K562 (cell line): ENCODE measurements at regions not wholly inside any gene's neighbourhood (a gene's known extent, or its start where the extent isn't known, plus 50 kb on each side); places are given as distances from the start of the nearest gene placed in this dataset.

Experiments
- ATAC-seq: fragments of 200-7000 bp; cut with Tn5 transposase; 3 replicates; pipeline ENCODE4 v1.9.1; 2020; ENCODE audit warnings: moderate library complexity
- BruUV-seq: library from RNA; stranded (reverse); fragments of 400-500 nt; replicated peaks from 2 replicates; lab custom pipeline; 2021; lab: Mats Ljungman, UMichigan
- CTCF ChIA-PET: fragments of 300-600 bp; formaldehyde crosslinking; extraction: SDS; loops from one replicate; lab custom pipeline; 2021; ENCODE audit warnings: low intra/inter-chr PET ratio; lab: Yijun Ruan, JAX
- POLR2A ChIA-PET: fragments of 300-600, 350-650 bp; sonication (Branson Sonifier 250); formaldehyde crosslinking; extraction: SDS; loops from one replicate; lab custom pipeline; 2021; ENCODE audit warnings: antibody characterized with exemption, inconsistent platforms; lab: Yijun Ruan, JAX
- DNase-seq, 4 experiments: peaks; one replicate each; pipeline versions ENCODE4 v3.0.0 to v3.0.0-alpha.2; 2011 to 2018; ENCODE audit warnings: low spot score in 3 of 4, mixed read lengths in 3 of 4; ENCODE audit errors: extremely low read depth in 1 of 4
- FAIRE-seq: peaks from 2 replicates; lab custom pipeline; 2011; peaks lifted over from hg19 to GRCh38; lab: Jason Lieb, UNC
- H2AFZ ChIP-seq: 2 replicates; pipeline ENCODE4 v1.6.0; 2011; ENCODE audit warnings: low read depth, low read length, control low read depth, inconsistent platforms
- H3K27ac ChIP-seq: fragments of 200-600 bp; 3 replicates; pipeline ENCODE4 v1.8.0; 2011; ENCODE audit warnings: low read depth, mild to moderate bottlenecking, control low read depth, inconsistent platforms, low read length, moderate library complexity, mixed read lengths; ENCODE audit errors: extremely low read depth
- H3K27me3 ChIP-seq, 2 experiments: fragments of 300-600 bp in 1 of 2; 2 replicates in 1 of 2; 3 replicates in 1 of 2; pipeline versions ENCODE4 v1.6.0 to v1.8.0; 2011; ENCODE audit warnings: inconsistent platforms in 2 of 2, low read length in 2 of 2, mild to moderate bottlenecking in 1 of 2, mixed read lengths in 1 of 2, moderate library complexity in 1 of 2; ENCODE audit not compliant: control insufficient read depth in 2 of 2, insufficient read depth in 2 of 2
- H3K36me3 ChIP-seq: fragments of 300-600 bp; 3 replicates; pipeline ENCODE4 v1.8.0; 2011; ENCODE audit warnings: mild to moderate bottlenecking, low read length, inconsistent platforms; ENCODE audit not compliant: control insufficient read depth, insufficient read depth
- H3K4me1 ChIP-seq, 2 experiments: fragments of 200-600 bp in 1 of 2; replicated peaks in 1 of 2; 2 replicates in 1 of 2; 3 replicates in 1 of 2; pipeline versions ENCODE4 v1.5.1 to v1.8.0; 2011; ENCODE audit warnings: inconsistent platforms in 2 of 2, low read length in 2 of 2, mild to moderate bottlenecking in 1 of 2, mixed read lengths in 1 of 2, moderate library complexity in 1 of 2; ENCODE audit not compliant: control insufficient read depth in 2 of 2, insufficient read depth in 2 of 2
- H3K4me2 ChIP-seq: 2 replicates; pipeline ENCODE4 v1.6.1; 2011; ENCODE audit warnings: low read length, control low read depth, inconsistent platforms, mixed read lengths; ENCODE audit not compliant: insufficient read depth
- H3K4me3 ChIP-seq: fragments of 200-600 bp; sonication (generic), shearing (Covaris generic); 2 replicates; pipeline ENCODE4 v1.5.1; 2016; ENCODE audit warnings: control low read depth, inconsistent platforms
- H3K79me2 ChIP-seq: fragments of 200-600 bp; 3 replicates; pipeline ENCODE4 v1.8.0; 2011; ENCODE audit warnings: low read length, inconsistent platforms; ENCODE audit not compliant: control insufficient read depth, insufficient read depth
- H3K9ac ChIP-seq, 2 experiments: 2 replicates each; pipeline versions ENCODE4 v1.6.0 to v1.6.1; 2011; ENCODE audit warnings: low read depth in 2 of 2, low read length in 2 of 2, control low read depth in 1 of 2, inconsistent platforms in 1 of 2, mild to moderate bottlenecking in 1 of 2, mixed read lengths in 1 of 2; ENCODE audit not compliant: insufficient read depth in 1 of 2
- H3K9me1 ChIP-seq: one replicate; pipeline ENCODE4 v1.6.0; 2011; ENCODE audit warnings: inconsistent platforms, mild to moderate bottlenecking, low read length, moderate library complexity; ENCODE audit not compliant: control insufficient read depth, insufficient read depth
- H3K9me3 ChIP-seq: replicated peaks from 2 replicates; pipeline ENCODE4 v1.5.1; 2011; ENCODE audit warnings: low read depth, low read length, inconsistent platforms; ENCODE audit not compliant: control insufficient read depth, insufficient read depth
- H4K20me1 ChIP-seq: replicated peaks from 2 replicates; pipeline ENCODE4 v1.6.1; 2011; ENCODE audit warnings: low read length, inconsistent platforms, mixed read lengths; ENCODE audit not compliant: control insufficient read depth, insufficient read depth
- CBFA2T3 ChIP-seq: fragments of 450-650 bp; IDR thresholded peaks from 2 replicates; pipeline ENCODE4 v1.6.1; 2017
- CCNT2 ChIP-seq: IDR thresholded peaks from 2 replicates; pipeline ENCODE4 v1.6.1; 2011; ENCODE audit warnings: borderline replicate concordance, low read depth, mild to moderate bottlenecking, moderate library complexity, mixed read lengths, low read length; ENCODE audit not compliant: insufficient read length; ENCODE audit errors: extremely low read depth
- CHD2 ChIP-seq: IDR thresholded peaks from 2 replicates; pipeline ENCODE4 v1.6.1; 2011; ENCODE audit warnings: low read depth, low read length
- ELF1 ChIP-seq: fragments of 200-800 bp; sonication (Bioruptor generic); IDR thresholded peaks from 2 replicates; pipeline ENCODE4 v1.6.1; 2016; ENCODE audit warnings: missing genetic modification characterization, missing compliant biosample characterization
- FIP1L1 ChIP-seq: fragments of 200-400 bp; formaldehyde crosslinking; IDR thresholded peaks from 2 replicates; pipeline ENCODE4 v1.6.1; 2018; ENCODE audit warnings: mild to moderate bottlenecking, low read depth, low read length; ENCODE audit not compliant: poor library complexity, severe bottlenecking
- HDGF ChIP-seq: fragments of 450-650 bp; IDR thresholded peaks from 2 replicates; pipeline ENCODE4 v1.6.1; 2016
- HNRNPH1 ChIP-seq: fragments of 200-400 bp; formaldehyde crosslinking; optimal IDR thresholded peaks from 2 replicates; pipeline ENCODE3; 2017; ENCODE audit warnings: low read depth, mild to moderate bottlenecking, low read length, moderate library complexity
- HNRNPK ChIP-seq: fragments of 200-400 bp; formaldehyde crosslinking; IDR thresholded peaks from one replicate; pipeline ENCODE4 v1.6.1; 2018; ENCODE audit warnings: mild to moderate bottlenecking, low read depth, low read length; ENCODE audit not compliant: poor library complexity, severe bottlenecking
- IRF2 ChIP-seq: sonication (generic); formaldehyde crosslinking; IDR thresholded peaks from 2 replicates; pipeline ENCODE4 v1.8.1; 2022; ENCODE audit warnings: mild to moderate bottlenecking, missing genetic modification reagents
- JUND ChIP-seq, 2 experiments: IDR thresholded peaks; 2 replicates in 1 of 2; 3 replicates in 1 of 2; pipeline ENCODE4 v1.6.1; 2011; ENCODE audit warnings: borderline replicate concordance in 2 of 2, low read depth in 2 of 2, low read length in 2 of 2, improper control_type of control experiment in 1 of 2, missing biosample characterization in 1 of 2, missing genetic modification characterization in 1 of 2, missing genetic modification reagents in 1 of 2
- KDM4B ChIP-seq, 2 experiments: fragments of 450-650 bp in 1 of 2; sonication (generic) in 1 of 2; IDR thresholded peaks; 2 replicates each; pipeline ENCODE4 v1.6.1; 2016 to 2017; ENCODE audit warnings: borderline replicate concordance in 2 of 2, antibody characterized with exemption in 1 of 2, low read depth in 1 of 2, mild to moderate bottlenecking in 1 of 2
- PPARD ChIP-seq: fragments of 250-450 bp; sonication (Bioruptor Pico); IDR thresholded peaks from 2 replicates; pipeline ENCODE4 v1.8.0; 2022; ENCODE audit warnings: inconsistent platforms, mild to moderate bottlenecking, moderate library complexity
- RAD51 ChIP-seq: fragments of 450-650 bp; IDR thresholded peaks from 2 replicates; pipeline ENCODE4 v1.7.1; 2016; ENCODE audit warnings: low read depth, mild to moderate bottlenecking, borderline replicate concordance
- RFX5 ChIP-seq: IDR thresholded peaks from 2 replicates; pipeline ENCODE4 v1.6.1; 2011; ENCODE audit warnings: low read depth, mild to moderate bottlenecking, improper control_type of control experiment, low read length
- RNF2 ChIP-seq: sonication (generic); IDR thresholded peaks from 2 replicates; pipeline ENCODE4 v1.6.1; 2016
- ZNF239 ChIP-seq: fragments of 250-450 bp; sonication (Bioruptor Pico); IDR thresholded peaks from 2 replicates; pipeline ENCODE4 v1.4.0; 2020; ENCODE audit warnings: mild to moderate bottlenecking
- ZNF436 ChIP-seq: fragments of 250-450, 450-650 bp; sonication (Bioruptor Pico); formaldehyde crosslinking; IDR thresholded peaks from 2 replicates; pipeline ENCODE4 v1.7.0; 2020; ENCODE audit warnings: mild to moderate bottlenecking
- ZNF695 ChIP-seq: fragments of 450-650 bp; formaldehyde crosslinking; IDR thresholded peaks from 2 replicates; pipeline ENCODE4 v1.4.0; 2020; ENCODE audit warnings: mild to moderate bottlenecking, moderate library complexity
- WGBS: fragments of 100-300 bp; shearing (Covaris generic); methylation state at CpG from one replicate; pipeline ENCODE4 v1.1.6; 2016; ENCODE audit warnings: low coverage, mixed read lengths; ENCODE audit not compliant: insufficient coverage; ENCODE audit errors: missing lambda C conversion rate; 5-methylcytosine and 5-hydroxymethylcytosine counted together
- in situ Hi-C: fragments of 300-500 bp; cut with MboI; formaldehyde crosslinking; loops from 4 replicates; pipeline ENCODE4 v1.15.0; 2018; ENCODE audit warnings: inconsistent platforms, mixed read lengths
- intact Hi-C: fragments of 100-400 bp; cut with micrococcal nuclease; formaldehyde crosslinking; loops from 2 replicates; pipeline ENCODE4 v1.14.2; 2022
- TF ChIP-seq, protein P1 (sequence below), 2 experiments: fragments of 250-450 bp in 1 of 2; fragments of 450-650 bp in 1 of 2; sonication (Bioruptor Pico) in 1 of 2; IDR thresholded peaks; 2 replicates each; pipeline versions ENCODE4 v1.6.1 to v1.8.0; 2016 to 2021; ENCODE audit warnings: mild to moderate bottlenecking in 2 of 2, moderate library complexity in 2 of 2, missing compliant biosample characterization in 1 of 2, missing genetic modification characterization in 1 of 2

DNA sequence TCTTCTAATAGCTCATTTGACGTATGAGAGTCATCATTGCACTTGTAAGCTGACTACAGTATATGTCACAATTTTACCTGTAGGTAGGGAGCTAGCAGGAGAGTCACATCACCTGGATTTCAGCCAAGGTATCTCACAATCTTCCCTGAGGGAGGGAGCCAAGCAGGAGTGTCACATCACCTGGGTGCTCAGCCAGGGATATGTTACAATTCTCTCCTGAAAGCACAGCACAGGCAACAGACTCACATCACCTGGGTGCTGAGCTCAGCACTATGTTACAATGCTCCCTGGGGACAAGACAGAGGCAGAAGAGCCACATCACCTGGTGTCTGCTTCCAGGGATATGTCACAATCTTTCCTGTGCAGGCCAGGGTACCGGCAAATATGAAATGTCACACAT is 51.5 kb upstream of the ZNF730 start:
- BruUV-seq: no TSS peak
- Histone ChIP-seq H2AFZ (no peak overlapping the region), H3K36me3 (no peaks in the 10 kb centered on the region), H3K27me3 (no peaks in the 10 kb centered on the region), H3K27ac (no peak overlapping the region), H3K79me2 (no peaks in the 10 kb centered on the region), H4K20me1 (no peaks in the 10 kb centered on the region), H3K4me1 (no peaks in the 10 kb centered on the region), H3K4me3 (no peak overlapping the region), H3K4me2 (no peak overlapping the region), H3K9ac (no peak overlapping the region), H3K9me3 (no peaks in the 10 kb centered on the region), H3K9me1 (no peaks in the 10 kb centered on the region)
- no peak for TF ChIP-seq RNF2
- no peak for TF ChIP-seq HDGF
- TF ChIP-seq ZNF239: no peak
- no peak for TF ChIP-seq HNRNPH1
- TF ChIP-seq CCNT2: no peak
- no peak for TF ChIP-seq PPARD (CRISPR knock-in tag)
- TF ChIP-seq IRF2 (CRISPR knock-in tag): no peak
- TF ChIP-seq FIP1L1: no peak
- no peak for TF ChIP-seq ZNF695 (CRISPR knock-in tag)
- no peak for TF ChIP-seq ELF1 (tag)
- TF ChIP-seq CHD2: no peak
- no peak for TF ChIP-seq RAD51
- no peak for TF ChIP-seq ZNF436 (CRISPR knock-in tag)
- TF ChIP-seq CBFA2T3: no peak
- TF ChIP-seq HNRNPK: no peak
- TF ChIP-seq JUND (IDR thresholded peaks at IDR 0.05; ENCODE audit: borderline replicate concordance, low read depth, low read length): no peak
- TF ChIP-seq JUND (tag; IDR thresholded peaks at IDR 0.05; ENCODE audit: borderline replicate concordance, low read depth, low read length): no peak
- TF ChIP-seq, protein P1, sequence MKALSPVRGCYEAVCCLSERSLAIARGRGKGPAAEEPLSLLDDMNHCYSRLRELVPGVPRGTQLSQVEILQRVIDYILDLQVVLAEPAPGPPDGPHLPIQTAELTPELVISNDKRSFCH (CRISPR knock-in tag; IDR thresholded peaks at IDR 0.05): no peak
- TF ChIP-seq, protein P1 (tag; IDR thresholded peaks at IDR 0.05): no peak
- no peak for TF ChIP-seq RFX5
- TF ChIP-seq KDM4B (IDR thresholded peaks at IDR 0.05; ENCODE audit: borderline replicate concordance in 2 of 2, low read depth in 1 of 2): no peak
- WGBS: 0% methylated on average over 2 of the region's 2 CpGs
- ChIA-PET POLR2A (no interaction called here), CTCF (no interaction called here)
- DNase-seq (no peak), FAIRE-seq (no peak), ATAC-seq (no peak)
- in situ Hi-C loops (no loop called here), intact Hi-C loops (no loop called here)
